GM19025 (cell line): ENCODE measurements at regions not wholly inside any gene's neighbourhood (a gene's known extent, or its start where the extent isn't known, plus 50 kb on each side); places are given as distances from the start of the nearest gene placed in this dataset.

Source experiments
- ATAC-seq: cut with Tn5 transposase; IDR thresholded peaks from one replicate; pipeline ENCODE4 v1.9.1; 2021; ENCODE audit warnings: mild to moderate bottlenecking, low read depth, moderate library complexity; ENCODE audit not compliant: unreplicated experiment

- no peak for ATAC-seq
Measured at GRCh38 chr4:96164814-96165351, 325.0 kb downstream of the PDHA2 start.

DNA sequence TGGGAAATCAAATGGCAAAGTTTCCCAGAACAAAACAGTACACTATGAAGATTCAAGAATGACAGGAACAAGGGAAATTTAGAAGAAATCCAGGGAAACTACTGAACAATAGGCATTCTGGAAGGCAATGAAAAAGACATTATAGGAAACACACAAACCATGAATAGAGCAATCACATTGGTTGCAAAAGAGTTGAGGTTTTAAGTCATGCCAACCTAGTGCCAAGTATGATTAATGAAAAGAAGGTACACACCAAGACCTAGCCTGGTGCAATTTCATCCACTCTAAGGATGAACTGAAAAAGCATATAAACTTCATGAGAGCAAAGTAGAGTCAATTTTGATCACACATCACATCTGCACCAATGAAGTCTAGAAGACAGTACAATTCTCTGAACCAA lies 326.9 kb downstream of the PDHA2 start:
- no peak for ATAC-seq

DNA sequence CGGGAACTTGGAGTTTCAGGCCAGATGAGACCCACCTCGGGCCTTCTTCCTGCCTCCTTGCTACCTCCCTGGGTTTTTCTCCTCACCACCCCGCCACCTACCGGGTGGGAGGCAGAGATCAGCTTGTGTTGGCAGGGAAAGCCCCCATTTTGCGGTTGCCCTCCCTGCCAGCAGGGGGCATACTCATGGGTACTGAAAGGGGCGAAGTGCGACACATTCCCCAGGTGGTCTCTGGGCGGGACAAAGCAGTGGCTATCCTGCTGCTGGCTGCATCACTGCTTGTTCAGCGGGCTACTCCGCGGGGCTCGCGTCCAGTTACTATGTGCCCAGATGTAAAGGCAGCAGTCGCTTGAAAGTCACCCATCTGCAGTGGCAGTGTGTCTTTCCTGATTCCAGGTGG lies 330.3 kb downstream of the PDHA2 start:
- ATAC-seq: no peak

GRCh38 chr4:96173756-96174155 lies 333.9 kb downstream of the PDHA2 start:
- ATAC-seq: no peak

DNA sequence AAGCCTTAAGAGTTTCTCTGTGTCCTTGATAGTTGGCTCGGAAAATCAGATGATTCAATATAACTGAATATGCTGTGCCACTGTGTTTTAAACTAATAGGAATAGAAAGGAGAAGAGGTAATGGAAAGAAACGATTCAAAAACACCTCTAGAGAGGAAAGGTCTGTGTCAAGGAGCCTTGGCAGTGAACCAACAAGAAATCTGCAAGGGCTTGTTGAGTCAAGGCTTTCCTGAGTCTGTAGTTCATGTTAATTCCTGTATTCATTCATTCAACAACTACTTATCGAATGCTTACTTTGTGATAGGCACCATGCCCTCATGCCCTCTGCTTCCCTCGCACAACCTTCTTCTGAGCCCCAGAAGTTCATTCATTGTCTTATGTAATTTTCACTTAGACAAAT lies 336.0 kb downstream of the PDHA2 start:
- ATAC-seq: no peak

- no peak for ATAC-seq
Measured at GRCh38 chr4:96183611-96184010, 343.7 kb downstream of the PDHA2 start.

DNA sequence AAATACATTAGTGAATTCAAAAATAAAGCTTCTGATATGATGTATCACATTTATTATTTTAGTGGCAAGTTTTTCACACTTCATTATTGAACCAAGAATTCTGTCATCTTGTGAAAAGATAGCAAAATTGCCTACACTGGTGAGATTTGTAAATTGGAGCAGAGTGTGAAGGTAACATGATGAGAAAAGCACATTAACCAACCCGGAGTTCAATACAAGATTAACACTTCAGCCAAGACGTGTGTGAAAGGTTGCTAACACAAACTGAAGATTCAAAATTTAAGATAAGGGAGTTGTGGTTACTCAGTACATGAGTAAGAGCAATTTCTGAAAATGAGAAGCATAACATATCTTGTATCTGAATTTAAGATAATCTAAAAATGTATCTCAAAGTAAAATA lies 346.7 kb downstream of the PDHA2 start:
- ATAC-seq: no peak

- ATAC-seq: no peak
Measured at GRCh38 chr4:96189761-96190160, 349.9 kb downstream of the PDHA2 start.

GRCh38 chr4:96193061-96193460 lies 353.2 kb downstream of the PDHA2 start:
- no peak for ATAC-seq

GRCh38 chr4:96194993-96195392 lies 355.1 kb downstream of the PDHA2 start:
- no peak for ATAC-seq

DNA sequence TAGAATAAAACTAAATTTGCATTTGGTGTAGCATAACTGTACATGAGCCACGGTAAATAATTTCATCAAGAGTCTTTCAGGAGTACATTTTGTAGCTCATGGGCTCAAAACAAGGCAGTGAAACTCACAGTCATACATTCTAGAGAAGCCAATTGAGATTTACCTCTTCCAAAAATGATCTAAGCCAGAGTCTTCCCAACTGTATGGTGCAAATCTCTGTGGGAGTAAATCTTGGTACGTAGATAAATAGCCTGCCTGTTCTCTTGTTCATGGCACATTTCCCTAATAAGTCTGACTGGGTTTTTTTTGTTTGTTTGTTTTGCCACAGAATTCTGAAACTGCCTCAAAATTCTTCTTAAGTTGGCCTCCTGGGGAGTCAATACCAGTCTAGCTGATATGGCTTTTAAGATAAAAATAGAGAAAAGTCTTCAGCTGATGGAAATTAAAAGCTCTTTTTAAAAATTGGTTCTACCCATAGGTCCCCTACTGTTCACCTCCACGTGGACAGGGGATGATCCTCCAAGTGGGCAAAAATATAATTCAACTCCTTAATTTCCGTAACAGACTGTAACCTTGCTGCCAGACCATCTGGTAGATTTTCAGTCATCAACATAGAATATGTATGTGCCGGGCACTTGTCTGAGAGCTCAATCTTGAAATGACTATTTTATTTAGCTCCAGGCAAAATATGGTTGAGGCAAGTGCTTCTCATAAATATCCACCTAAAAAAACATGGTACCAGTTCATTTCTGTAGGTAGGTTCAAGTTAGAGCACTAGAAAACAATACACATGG lies 365.4 kb downstream of the PDHA2 start:
- no peak for ATAC-seq

- no peak for ATAC-seq
Measured at GRCh38 chr4:96227515-96227914, 387.6 kb downstream of the PDHA2 start.

DNA sequence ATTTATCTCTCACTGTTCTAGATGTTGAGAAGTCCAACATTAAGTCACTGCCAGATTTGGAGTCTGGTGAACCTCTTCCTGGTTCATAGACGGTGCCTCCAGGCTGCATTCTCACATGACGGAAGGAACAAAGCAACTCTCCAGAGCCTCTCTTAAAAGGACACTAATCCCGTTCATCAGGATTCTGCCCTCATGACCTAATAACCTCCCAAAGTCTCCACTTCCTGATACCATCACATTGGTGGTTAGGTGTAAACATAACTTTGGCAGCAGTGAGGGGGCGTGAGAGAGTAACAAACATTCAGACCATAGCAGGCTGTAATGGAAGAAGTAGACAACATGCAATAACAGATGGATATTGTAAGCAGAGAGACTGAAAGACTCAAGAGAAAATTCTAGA lies 388.6 kb downstream of the PDHA2 start:
- no peak for ATAC-seq

DNA sequence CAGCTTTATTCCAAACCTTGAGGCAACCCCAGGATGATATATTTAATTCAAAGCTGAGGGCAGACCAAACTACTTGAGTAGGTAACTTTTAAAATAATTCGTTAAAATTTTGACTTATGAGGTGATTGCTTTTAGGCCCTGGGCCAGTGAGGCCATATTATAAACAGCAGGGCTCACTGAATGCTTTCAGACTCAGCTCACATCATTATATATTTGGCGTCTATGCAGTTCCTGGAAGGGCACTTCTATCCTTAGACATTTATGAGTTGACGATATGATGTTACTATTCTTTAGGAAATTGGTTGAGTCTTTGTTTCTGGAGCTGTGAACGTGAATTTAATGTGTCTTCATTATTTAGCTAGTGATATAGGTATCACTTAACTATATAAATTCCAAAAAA lies 400.1 kb downstream of the PDHA2 start:
- ATAC-seq: no peak

GRCh38 chr4:96241819-96242218 lies 401.9 kb downstream of the PDHA2 start:
- no peak for ATAC-seq

- no peak for ATAC-seq
Measured at GRCh38 chr4:96247096-96247495, 407.2 kb downstream of the PDHA2 start.

DNA sequence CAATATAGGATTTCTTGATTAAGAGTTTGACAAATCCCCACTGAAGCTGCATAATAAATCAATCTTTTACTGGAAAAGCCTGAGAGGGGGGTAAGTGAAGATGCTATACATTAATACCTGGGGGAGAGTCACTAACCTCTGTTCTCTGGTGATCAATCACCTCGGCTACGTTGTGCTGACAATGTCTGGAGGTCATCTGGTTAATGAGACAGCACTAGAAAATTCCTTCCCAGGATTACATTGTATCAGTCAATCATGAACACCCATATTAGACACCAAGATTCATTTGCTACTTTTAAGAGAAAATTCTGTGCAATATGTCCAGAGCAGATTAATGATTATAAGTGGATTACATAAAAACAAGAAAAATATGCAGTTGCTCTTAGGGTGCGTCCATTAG lies 408.3 kb downstream of the PDHA2 start:
- no peak for ATAC-seq

DNA sequence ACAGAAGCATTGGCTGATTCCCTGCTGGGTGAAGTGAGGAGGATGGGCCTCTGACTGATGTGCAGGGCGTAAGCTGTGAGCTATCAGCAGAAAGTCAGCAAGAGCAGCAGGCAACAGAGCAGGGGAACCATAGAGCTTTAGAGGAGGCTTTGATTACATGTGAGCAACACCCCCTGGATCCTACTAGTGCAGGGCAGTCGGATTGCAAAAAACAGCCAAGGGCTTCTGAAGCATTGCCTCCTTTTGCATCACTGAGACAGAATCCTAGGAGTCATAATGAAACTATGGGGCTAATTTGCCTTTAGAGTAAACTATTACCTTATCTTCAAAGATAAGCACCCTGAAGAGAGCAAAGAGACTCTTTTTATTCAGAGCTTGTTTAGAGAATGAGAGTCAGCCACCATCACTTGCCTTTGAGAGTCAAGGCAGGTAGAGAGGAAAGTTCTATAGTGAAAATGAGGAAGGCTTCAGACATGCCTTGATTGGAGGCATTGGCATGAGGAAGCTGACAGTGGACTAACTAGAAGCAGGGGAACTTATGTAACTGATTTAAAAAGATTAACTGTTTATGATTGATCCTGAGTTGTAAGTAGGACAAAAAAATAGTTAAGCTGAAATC lies 420.3 kb downstream of the PDHA2 start:
- no peak for ATAC-seq

DNA sequence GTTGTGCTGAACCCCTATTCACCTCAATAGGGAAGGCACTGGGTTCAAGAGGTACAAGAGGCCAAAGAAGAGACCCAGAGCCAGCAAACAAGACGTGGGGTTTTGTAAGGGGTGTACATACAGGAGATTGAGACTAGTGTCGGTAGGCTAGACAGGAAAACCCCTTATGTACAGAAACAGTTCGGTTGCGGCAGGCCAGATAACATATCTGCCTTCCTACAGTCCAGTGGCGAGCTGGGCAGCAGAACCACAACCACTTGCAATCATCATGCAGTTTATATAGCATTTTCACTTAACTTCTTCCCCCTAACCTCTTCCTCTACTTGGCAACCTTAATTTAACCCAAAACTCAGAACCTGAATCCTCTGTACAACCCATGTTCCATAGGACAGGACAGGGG lies 422.2 kb downstream of the PDHA2 start:
- ATAC-seq: no peak

DNA sequence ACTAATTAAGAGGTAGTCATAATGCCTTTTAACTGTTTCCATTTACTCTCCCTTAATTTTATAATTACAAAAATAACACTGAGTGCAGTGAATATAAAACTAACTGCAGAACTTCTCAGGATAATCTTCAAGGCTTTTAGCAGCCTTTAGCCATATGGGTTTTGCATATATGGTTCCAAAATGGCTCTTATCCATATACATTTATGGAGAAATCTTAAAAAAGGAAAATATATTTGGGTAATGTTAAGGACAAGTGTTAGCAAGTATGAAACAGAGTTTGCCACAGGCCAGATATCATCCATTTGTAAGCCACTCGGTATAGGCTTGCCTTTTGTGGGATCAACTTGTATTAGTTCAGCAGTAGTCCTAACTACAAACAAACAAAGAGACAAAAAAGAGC lies 423.4 kb downstream of the PDHA2 start:
- ATAC-seq: no peak

- ATAC-seq: no peak
Measured at GRCh38 chr4:96264941-96265463, 425.1 kb downstream of the PDHA2 start.

GRCh38 chr4:96293806-96294205 lies 453.9 kb downstream of the PDHA2 start:
- no peak for ATAC-seq
